Ammon's horn (tissue), 1 donor: ENCODE measurements at regions not wholly inside any gene's neighbourhood (a gene's known extent, or its start where the extent isn't known, plus 50 kb on each side); places are given as distances from the start of the nearest gene placed in this dataset.
"Not testable (repeated sequence)": the region's sequence is repeated elsewhere in the genome, so short reads cannot be mapped to it uniquely, and the experiment has no call there.

Experiments used
- DNase-seq: peaks from one replicate; pipeline ENCODE4 v3.0.0-alpha.2; 2016; ENCODE audit warnings: low spot score

DNA sequence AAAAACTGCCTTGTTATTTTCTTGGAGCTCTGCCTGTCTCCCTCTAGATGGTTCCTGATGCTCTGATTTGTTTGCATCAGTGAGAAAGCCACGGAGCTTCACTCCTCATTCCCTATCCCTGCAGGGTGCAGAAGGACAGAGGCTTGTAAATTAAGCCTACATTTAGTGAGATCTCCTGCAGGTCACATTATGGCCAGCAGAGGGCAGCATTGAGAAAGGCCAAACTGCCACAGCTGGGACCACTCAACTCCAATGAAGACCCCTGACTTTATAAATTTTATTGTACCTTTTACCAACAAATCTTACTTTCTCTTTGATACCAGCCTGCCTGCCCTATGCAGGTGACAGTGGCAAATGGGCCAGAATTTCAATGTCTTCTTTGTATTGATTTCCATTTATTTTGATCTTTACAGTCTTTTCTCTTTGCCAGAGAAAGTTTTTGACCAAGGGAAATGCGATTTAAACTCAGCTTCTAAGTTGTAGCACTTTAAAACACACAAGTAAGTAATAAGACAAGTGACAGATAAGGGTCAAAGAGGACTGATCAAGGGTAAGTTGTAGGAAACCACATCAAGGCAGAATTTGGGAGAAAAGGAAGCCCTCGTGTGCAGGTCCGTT, 1029.1 kb upstream of the KLHL29 start:
- peak; percentile 59 for DNase-seq

DNA sequence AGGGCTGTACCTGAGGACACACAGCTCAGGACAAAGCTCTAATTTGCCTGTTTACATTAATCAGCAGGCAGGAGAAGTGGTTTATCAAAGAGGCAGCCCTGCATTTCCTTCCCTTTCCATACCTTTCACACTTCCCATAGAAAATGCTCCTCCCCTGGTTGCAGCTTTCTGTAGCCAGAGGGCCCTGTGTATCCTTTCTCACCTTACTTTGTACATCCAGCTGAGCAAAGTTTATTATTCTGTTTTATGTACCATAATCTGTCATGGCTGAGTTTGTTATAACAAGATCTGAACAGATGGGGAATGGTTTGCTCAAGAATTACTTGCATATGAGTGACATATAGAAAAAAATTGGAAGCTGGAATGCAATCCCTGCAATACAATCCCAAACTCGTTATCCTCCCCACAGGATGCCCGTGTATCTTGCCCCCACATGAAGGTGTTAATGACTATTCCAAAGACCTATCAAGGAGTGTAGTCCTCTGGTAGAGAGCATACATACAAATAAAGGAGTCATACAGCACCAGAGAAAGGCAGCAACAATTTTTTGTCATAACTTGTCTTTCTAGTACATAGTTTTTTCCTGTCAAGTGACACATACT, 1025.8 kb upstream of the KLHL29 start:
- no peak for DNase-seq

DNA sequence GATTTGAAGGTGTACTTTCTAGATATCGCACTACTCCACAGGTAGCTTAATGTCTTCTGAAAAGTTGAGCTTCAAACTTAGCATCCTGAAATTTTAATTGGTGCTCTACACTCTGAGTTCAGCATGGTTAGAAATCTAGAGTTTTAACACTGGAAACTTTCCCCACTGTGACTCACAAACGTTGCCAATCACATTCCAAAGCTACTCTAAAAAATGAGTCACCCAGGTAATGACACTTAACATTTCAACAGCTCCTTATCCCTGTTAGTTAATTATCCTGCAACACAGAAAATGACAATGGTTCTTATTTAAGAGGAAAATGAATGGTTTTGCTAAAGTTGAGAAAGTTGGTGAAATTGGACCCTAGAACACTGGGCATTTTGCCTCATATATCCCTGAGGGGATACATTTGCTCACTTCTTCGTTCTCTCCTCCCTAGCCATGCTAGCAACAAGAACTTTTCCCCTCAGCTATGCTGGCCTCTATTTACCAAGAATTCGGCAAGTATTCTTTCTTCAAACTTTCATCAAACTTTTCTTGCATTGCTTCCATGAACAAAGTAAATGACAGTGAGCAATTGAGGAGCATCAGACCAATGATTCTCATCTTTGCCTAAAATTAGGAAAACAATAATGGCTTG, 1024.1 kb upstream of the KLHL29 start:
- DNase-seq: no peak

DNA sequence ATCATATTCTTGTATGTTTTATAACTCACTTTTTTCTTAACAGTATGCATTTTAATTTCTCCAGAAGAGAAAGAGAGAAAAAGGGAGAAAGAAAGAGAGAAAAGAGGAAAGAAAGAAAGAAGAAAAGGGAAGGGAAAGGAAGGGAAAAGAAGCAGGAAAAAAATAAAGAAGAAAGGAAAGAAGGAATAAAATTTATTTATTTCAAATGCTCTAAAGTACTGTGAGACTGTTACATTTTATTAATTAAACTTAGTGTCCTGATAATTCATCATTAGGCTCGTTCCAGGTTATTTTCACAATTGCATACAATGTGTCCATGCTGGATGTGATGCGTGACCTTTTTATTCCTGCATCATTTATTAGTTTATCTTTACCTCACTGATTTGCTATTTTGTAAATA, 1023.4 kb upstream of the KLHL29 start:
- DNase-seq: no peak

DNA sequence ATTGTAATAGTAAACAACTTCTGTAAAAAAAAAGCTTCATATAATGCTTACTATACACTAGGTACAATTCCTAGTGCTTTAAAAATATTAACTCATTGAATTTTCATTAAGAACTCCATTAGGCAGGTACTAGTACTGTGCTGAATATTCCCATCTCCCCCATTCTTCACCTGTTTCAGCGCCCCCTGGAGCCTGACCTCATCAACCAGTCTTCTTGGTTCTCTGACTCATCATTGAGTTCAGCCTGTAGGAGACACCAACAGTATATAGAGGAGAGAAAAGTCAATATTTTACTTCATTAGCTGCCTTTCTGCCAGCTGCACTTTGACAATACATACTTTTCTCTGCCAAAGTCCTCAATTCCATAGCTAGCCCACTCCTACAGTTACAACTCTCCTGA, 1009.9 kb upstream of the KLHL29 start:
- DNase-seq: no peak

DNA sequence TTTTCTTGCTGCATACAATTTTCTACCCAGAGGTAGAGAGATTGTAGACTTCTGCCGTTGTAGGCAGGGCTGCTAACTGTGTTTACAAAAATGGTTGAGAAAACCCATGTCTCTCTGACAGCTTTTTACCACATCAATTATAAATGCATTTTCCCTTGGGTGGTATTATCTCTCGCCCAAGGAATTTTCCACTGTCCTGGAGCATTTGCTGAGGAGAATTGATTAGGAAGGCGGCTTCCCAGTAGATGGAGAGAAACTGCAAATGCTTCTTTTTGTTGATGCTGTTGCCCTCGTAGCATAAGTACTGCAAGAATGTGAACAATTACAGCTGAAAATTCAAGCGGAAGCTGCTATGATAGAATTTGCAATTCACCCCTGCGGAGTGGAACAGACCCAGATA, 1007.7 kb upstream of the KLHL29 start:
- DNase-seq: no peak

DNA sequence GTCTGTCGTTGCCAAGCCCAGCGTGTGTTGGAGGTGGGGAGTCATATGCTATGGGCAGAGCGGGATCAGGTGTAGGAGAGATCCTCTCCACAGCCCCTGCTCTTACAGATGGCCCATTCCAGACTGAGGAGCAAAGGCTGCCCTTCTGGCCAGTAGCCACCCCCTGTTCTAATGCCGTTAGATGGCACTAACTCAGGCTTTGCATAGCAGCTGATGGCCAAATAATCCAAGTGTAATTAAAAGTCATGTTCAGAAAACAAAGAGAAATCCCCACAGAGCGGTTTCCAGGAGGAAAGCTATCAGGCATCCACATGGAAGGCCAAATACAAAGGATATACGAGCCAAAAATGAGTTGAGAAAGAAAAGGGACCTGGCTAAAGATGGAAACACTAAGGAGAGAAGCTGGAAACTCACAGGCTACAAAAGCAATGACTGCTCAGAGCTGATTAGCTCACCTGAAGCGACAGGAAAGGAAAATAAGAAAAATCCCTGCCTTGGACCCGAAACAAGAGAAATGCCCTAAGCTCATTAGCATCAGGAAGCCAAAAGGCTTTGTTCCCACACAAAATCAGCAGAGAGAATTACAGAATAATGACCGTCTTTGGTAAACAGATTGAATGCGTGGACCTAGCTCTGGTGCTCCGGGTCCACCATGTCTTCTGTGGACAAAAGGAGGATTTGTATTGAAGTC, 1002.4 kb upstream of the KLHL29 start:
- DNase-seq: peak; percentile 4

DNA sequence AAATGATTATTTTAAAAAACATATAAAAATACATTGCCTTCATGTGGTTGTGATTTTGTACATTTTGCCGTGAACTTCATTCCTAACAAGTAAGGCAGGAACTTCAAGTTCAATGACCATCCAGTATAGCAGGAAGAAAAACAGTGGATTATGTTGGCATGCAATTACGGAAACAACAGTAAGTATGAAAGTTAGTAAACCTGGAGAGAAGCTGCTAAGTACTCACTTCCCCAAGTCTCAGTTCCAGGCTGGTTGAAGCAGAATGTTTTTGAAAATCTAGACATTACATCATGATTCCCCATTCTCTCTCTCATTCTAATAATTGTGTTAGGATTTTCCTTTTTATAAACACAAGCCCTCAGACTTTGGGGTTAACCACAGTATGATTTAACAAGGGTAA, 987.1 kb upstream of the KLHL29 start:
- no peak for DNase-seq

DNA sequence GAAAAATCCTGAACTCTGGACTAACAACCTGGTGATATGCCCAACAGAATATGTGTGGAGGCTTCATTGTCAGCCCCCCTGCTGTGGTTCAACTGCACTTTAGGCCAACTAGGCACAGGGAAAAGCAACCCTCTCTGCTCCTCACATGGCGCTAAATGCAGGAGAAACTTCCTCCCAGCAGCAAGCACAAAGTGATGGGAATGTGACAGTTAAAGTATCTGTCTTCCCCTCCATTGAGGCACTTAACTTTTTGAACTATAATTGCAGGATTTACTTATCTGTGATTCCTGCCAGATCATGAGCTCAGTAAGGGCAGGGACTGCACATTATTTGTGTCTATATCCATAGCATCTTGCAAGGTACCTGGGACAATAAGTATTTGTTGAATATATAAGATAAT, 981.2 kb upstream of the KLHL29 start:
- DNase-seq: no peak

DNA sequence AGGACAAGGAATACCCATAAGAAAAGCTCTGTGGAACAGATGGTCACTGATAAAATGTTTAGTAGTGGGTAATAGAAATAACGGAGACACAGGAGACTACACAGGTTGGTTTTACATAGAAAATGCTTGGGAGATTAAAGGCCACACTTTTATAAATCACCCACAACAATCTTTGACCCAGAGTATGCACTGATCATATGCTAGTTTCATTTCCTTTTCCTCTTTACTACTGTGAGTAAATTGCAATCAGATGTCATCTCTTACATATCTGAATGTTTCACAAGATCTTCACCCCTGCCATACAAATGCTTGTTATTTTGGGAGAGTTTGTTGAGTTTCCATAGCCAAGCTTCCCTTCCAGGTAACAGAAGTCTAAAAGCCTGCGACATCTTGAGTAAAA, 978.4 kb upstream of the KLHL29 start:
- DNase-seq: no peak

DNA sequence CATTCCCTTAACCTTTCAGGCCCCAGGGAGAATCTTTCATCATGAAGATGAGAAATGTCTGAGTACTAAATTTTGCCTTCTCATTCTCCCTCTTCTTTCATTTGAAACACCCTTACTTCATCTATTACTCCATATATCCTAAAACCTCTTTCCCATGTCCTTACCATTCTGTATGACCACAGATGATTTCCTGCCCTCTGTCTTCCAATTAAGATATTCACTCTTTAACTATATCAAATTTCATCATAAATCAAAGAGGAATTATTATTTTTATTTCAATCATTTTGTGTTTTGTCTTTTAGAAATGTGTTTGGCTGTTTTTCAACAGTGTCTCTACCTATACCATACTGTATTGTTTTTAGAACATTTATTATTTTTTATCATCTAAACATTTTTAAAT, 964.9 kb upstream of the KLHL29 start:
- DNase-seq: no peak

DNA sequence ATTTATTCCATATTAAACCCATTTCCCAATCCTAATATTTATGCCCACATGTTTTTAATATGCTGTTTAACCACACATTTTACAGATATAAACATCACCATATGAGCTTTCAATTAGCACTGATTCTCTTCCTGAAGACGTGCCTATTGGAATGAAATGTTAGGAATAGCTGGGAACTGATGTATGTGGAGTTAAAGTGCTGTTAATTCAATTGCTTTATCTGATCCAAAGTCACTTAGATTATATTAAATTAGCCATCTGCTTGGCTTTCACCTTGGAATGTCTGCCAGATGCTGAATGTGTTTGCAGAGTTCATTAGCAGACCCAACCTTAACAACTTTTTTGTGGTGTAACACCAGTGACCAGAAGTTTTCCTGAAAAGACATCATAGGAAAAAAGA, 942.9 kb upstream of the KLHL29 start:
- no peak for DNase-seq

DNA sequence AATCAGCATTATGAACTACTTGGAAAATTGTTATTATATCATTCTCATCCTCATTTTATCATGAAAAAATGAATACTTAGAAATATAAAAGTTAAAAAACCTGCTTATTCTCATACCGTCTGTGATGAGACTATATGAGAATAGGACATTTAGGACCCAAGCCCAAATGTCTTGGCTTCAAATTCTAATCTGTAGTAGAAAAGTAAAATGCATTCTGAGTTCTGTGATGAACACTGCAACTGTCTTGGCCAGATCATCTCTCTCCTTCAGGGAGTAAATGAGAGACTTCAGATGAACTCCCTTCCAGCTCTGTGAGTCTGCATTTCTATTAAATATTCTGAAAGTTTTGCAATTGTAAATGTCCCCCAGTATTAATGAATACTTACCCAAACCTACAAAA, 940.7 kb upstream of the KLHL29 start:
- DNase-seq: no peak

DNA sequence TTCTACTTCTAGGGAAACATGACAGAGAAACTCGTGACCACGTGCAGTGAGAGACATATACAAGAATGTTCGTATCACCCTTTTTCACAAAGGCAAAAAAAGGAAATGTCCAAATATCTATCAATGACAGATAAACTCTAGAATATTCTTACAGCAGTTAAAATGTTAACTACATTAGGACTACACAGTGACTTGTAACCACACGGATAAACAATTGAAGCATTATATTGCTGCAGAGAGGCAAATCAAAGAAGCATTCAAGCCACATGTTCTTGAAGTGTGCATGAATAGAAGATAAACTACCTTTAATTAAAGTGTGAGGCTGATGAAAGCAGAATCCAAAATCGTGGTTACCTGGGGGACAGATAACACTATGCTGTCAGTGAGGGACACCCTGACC, 935.3 kb upstream of the KLHL29 start:
- DNase-seq: peak; percentile 25

DNA sequence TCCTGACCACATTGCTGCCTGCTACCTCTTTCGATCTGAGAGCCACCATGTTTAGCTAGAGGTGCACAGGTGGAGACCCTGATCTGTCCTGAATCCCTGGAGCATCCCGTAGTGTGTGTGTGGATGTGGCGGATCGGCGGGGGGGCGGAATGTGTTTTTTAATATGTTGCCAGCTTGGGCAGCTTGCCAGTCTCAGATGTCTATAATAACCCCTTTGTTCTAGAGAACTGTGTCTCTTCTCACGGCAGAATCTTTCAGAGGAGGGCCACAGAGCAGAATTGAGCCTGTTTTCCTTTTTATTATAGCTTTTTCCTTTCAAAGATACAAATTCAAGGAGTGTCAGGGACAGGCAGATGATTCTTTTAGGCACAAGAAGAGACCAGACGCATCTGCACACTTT, 934.1 kb upstream of the KLHL29 start:
- DNase-seq: peak; percentile 66

DNA sequence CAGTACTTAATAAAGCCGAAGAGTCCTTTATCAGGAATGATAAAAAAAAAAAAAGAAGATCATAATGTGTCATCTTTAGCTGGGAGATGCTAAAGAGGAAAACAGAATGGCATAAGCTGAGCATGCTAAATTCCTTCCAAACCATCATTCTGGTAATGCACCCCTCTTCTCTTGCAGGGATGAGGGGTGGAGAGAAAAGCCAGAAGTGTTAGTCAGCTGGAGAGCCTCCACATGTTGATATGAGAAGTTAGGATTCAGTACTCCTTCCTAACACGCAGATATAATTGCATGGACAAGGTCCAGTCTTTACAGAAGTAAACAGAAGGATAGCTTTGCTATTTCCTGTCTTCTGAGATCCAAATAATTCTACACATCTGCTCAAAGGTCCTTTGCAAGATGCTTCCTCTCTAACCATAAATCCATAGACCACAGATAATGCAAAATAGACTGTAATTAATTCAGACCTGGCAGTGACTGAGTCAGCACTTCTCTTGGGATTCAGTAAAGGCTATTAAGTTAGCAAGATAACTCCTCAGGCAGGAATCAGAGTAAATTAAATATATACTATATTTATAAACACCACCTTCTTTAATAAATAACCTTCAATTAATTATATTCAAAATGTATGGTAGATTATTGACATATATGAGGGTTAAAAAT, 930.0 kb upstream of the KLHL29 start:
- no peak for DNase-seq

DNA sequence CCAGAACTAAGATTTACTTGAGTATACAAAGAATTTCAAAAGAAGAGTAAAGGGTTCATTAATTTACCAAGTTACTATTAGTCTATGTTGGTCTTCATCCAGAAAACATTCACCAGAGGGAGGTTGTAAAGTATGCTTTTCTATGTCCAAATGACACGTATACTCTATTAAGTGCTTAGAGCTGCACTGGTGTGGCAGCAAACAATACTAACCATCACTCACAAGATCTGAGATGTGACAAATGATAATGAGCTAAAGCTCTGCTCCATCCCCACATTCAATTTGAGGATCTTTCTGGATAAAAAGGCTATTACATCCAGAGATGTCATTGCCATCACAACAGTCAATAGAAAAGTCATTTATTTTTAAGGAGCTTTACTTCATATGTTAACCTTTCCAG, 926.5 kb upstream of the KLHL29 start:
- DNase-seq: no peak

DNA sequence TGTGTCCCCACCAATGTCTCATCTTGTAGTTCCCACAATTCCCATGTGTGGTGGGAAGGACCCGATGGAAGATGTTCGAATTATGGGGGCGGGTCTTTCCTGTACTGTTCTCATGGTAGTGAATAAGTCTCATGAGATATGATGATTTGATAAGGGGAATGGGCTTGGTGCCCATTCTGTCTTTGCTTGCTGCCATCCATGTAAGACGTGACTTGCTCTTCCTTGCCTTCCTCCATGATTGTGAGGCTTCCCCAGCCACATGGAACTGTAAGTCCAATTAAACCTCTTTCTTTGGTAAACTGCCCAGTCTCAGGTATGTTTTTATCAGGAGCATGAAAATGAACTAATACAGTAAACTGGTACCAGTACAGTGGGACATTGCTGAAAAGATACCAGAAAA, 909.9 kb upstream of the KLHL29 start:
- not testable (repeated sequence) for DNase-seq

DNA sequence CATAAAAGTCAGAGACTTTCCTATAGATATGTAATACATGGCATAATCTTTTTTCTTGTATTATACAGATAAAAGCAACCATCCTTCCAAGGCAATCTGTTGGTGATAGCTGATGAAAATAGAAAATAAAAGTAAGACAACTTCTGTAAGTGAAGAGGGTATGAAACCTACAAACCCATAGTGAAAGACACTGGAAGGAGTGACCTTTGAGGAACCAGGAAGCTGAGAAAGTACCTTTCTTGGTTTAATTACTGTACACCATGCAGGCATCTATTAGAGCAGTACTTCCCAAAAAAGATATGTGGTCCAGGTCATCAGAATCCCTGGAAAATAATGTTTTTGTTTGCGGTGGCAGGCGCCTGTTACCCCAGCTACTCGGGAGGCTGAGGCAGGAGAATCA, 906.6 kb upstream of the KLHL29 start:
- DNase-seq: no peak

DNA sequence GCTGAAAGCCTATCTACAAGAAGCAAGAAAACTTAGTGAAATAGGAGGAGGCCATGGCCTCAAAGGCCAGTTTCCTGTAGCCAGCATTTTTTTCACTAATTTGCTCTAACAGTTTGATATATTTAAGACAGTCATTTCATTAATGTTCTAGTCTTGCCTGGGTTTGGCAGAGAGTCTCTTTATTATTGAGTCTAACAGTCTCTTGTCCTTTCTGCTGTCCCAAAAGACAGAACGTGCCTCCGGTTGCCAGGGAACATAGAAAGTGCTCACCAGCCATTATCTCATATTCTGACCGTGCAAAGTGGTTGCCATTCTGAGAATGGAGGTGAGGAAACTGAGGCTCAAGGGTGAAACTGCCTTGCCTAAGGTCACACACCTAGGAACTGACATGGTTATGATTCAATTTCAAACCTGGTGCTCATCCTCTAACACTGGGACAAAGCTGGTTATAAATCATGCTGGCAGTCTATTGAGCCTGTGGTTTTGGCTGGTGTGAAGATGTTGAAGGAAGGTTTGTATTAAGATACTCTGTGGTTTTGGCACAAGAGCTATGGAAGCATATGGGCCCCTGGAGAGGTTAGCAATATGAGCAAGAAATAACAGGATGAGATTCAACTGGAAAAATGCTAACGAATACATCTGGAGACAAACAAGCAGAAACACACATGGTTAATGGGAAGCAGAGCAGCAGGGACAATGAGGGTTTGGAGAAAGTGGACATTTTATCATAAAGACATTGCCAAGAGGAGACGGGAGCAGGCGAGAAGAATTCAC, 903.3 kb upstream of the KLHL29 start:
- DNase-seq: no peak

DNA sequence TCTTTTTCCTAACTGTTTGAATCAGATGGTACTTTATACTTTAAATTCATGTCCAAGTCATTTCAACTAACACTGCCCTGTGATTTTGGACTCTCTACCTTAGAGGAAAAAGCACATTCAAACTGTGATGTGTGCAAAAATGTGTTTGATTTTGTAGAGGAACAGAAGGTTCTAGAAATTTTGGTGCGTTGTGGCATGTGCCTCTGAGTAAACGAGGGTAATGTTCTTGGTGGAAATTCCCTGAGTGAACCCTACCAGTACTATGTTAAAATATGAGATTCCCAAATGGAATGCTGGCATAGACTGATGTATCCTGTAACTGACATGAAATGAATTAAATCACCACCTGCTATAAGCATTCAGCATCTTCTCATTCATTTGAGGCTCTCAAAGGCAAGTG, 901.9 kb upstream of the KLHL29 start:
- no peak for DNase-seq

DNA sequence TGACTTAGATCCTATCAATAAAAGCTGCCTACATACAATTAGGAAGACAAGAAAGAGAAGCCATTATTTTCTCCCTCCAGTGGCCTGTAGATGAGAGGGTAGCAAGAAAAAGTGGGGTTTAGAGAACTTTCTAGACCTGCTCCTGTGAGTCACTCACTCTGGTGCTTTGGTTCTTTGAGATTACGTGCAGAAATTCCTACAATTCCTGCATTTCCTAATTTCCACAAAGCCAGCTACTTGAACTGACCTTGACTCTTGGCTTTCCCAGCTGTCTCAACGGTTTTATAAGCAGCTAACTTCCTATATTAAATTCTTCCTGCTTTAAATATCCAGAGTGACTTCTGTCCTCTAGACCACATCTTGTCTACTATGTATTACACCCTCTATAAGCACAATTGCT, 899.5 kb upstream of the KLHL29 start:
- DNase-seq: no peak
